ENCODE measurements at regions not wholly inside any gene's neighbourhood (a gene's known extent, or its start where the extent isn't known, plus 50 kb on each side); places are given as distances from the start of the nearest gene placed in this dataset.

DNA sequence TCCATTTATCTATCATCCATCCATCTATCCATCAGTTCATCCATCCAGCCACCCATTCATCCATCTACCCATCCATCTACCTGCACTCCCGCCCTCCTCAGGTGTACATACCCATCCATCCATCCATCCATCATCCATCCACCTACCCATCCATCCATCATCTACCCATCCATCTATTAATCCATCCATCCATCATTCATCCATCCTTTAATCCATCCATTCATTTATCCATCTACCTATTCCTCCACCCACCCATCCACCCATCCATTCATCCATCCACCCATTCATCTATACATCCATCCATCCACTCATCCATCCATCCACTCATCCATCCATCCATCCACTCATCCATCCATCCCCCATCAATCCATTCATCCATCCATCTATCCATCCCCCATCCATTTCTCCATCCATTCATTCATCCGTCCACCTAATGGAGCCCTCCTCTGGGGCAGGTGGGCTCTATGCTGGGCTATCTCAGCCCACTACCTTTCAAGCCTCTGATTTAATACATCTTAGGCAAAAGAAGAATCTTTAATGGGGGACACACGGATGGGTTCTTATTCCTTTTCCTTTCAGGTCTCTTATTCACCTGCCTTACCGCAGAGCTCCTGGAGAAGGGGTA, 178.9 kb downstream of the URI1 start:
- H3K4ac ChIP-seq (ENCODE audit: low read depth, low read length), result no peak overlapping the region
- H2BK5ac ChIP-seq (ENCODE audit: low read length), result no peak overlapping the region
- no peak overlapping the region for H4K8ac ChIP-seq (ENCODE audit: low read depth, low read length)
- H3K36me3 ChIP-seq (ENCODE audit: control insufficient read depth, insufficient read depth, low read length), result no peaks in the 10 kb centered on the region
- no peak overlapping the region for H3K23ac ChIP-seq (ENCODE audit: low read length)
- H2BK15ac ChIP-seq (replicated peaks; ENCODE audit: low read depth), result no peak overlapping the region
- no peak overlapping the region for H3K27ac ChIP-seq (ENCODE audit: low read depth, low read length)
- H2BK120ac ChIP-seq (ENCODE audit: low read depth, low read length), result no peak overlapping the region
- H3K79me1 ChIP-seq (ENCODE audit: low read length), result no peaks in the 10 kb centered on the region
- no peak overlapping the region for H3K9ac ChIP-seq (ENCODE audit: low read length)
- no peak for DNase-seq
- 100% methylated on average over 1 of the region's 4 CpGs for WGBS (ENCODE audit: extremely low coverage, insufficient coverage, low lambda C conversion rate)
- no peak overlapping the region for H3K18ac ChIP-seq (ENCODE audit: low read length)
- H3K27me3 ChIP-seq (ENCODE audit: insufficient read depth, low read length, poor library complexity), result no peaks in the 10 kb centered on the region
- no peak overlapping the region for H3K4me2 ChIP-seq (ENCODE audit: low read length)
- no peaks in the 10 kb centered on the region for H3K79me2 ChIP-seq (ENCODE audit: control insufficient read depth, insufficient read depth, low read length)
- H2AK5ac ChIP-seq (ENCODE audit: low read length), result no peak overlapping the region
- H3K4me3 ChIP-seq (ENCODE audit: low read length), result no peak overlapping the region
- no peaks in the 10 kb centered on the region for H3K4me1 ChIP-seq (ENCODE audit: control insufficient read depth, low read depth, low read length)
- no peak overlapping the region for H4K5ac ChIP-seq (ENCODE audit: low read length)
- no peak overlapping the region for H3K56ac ChIP-seq (ENCODE audit: low read length)

DNA sequence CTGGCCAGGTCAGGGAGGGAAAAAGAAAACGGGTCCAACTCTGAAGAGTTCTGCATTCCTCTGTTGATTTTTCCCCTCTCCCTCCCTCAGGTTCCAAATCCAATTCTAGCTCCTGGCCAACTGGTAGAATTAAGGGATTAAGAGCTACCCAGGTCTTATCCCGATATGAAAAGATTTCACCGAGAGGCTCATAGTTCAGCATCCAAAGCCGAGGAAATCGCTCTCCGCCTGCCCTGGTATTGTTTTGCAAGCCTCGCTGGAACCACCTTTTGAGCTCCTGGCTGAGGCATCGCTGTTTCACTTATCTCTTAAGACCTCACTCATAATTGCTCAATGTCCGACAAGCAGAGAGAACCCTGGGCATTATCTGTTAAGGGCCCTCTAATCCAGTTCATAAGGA, 180.4 kb downstream of the URI1 start:
- H2BK15ac ChIP-seq (replicated peaks; ENCODE audit: low read depth), result no peak overlapping the region
- no peaks in the 10 kb centered on the region for H3K36me3 ChIP-seq (ENCODE audit: control insufficient read depth, insufficient read depth, low read length)
- no peak overlapping the region for H2BK5ac ChIP-seq (ENCODE audit: low read length)
- no peaks in the 10 kb centered on the region for H3K79me1 ChIP-seq (ENCODE audit: low read length)
- no peak overlapping the region for H3K18ac ChIP-seq (ENCODE audit: low read length)
- H4K8ac ChIP-seq (ENCODE audit: low read depth, low read length), result no peak overlapping the region
- no peak overlapping the region for H3K27ac ChIP-seq (ENCODE audit: low read depth, low read length)
- H3K9ac ChIP-seq (ENCODE audit: low read length), result no peak overlapping the region
- H3K27me3 ChIP-seq (ENCODE audit: insufficient read depth, low read length, poor library complexity), result no peaks in the 10 kb centered on the region
- no peak overlapping the region for H3K23ac ChIP-seq (ENCODE audit: low read length)
- no peak overlapping the region for H4K5ac ChIP-seq (ENCODE audit: low read length)
- no peak for DNase-seq
- H3K4ac ChIP-seq (ENCODE audit: low read depth, low read length), result no peak overlapping the region
- no peak overlapping the region for H3K4me3 ChIP-seq (ENCODE audit: low read length)
- H3K79me2 ChIP-seq (ENCODE audit: control insufficient read depth, insufficient read depth, low read length), result no peaks in the 10 kb centered on the region
- no peak overlapping the region for H3K4me2 ChIP-seq (ENCODE audit: low read length)
- H3K4me1 ChIP-seq (ENCODE audit: control insufficient read depth, low read depth, low read length), result no peaks in the 10 kb centered on the region
- no peak overlapping the region for H3K56ac ChIP-seq (ENCODE audit: low read length)
- no CpG with 5 or more reads among the region's 9 CpGs for WGBS (ENCODE audit: extremely low coverage, insufficient coverage, low lambda C conversion rate)
- no peak overlapping the region for H2AK5ac ChIP-seq (ENCODE audit: low read length)
- H2BK120ac ChIP-seq (ENCODE audit: low read depth, low read length), result no peak overlapping the region

DNA sequence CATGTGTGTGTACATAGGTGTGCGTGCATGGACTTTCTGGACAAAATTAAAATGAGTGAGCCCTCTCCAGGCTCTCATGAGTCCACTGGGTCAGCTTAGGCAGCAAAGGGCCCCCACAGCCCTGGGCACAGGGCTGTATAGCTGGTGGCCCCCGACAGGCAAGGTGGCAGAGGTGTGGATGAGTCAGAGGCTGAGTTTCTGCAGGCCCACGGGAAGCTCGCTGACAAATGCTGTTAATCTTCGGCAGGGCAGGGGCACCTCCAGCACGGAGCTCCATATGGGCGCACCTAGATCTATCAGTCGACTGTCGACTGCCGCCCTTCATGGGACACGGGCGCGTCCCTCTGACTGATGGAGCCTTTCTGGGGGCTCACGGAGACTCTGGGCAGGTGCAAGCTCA, 181.1 kb downstream of the URI1 start:
- H2BK120ac ChIP-seq (ENCODE audit: low read depth, low read length), result no peak overlapping the region
- H3K4me3 ChIP-seq (ENCODE audit: low read length), result no peak overlapping the region
- H3K4me2 ChIP-seq (ENCODE audit: low read length), result no peak overlapping the region
- no peak for DNase-seq
- WGBS (ENCODE audit: extremely low coverage, insufficient coverage, low lambda C conversion rate), result no CpG with 5 or more reads among the region's 14 CpGs
- H3K4me1 ChIP-seq (ENCODE audit: control insufficient read depth, low read depth, low read length), result no peaks in the 10 kb centered on the region
- no peaks in the 10 kb centered on the region for H3K79me1 ChIP-seq (ENCODE audit: low read length)
- H3K36me3 ChIP-seq (ENCODE audit: control insufficient read depth, insufficient read depth, low read length), result no peaks in the 10 kb centered on the region
- H3K27ac ChIP-seq (ENCODE audit: low read depth, low read length), result no peak overlapping the region
- no peak overlapping the region for H4K8ac ChIP-seq (ENCODE audit: low read depth, low read length)
- H3K79me2 ChIP-seq (ENCODE audit: control insufficient read depth, insufficient read depth, low read length), result no peaks in the 10 kb centered on the region
- H3K56ac ChIP-seq (ENCODE audit: low read length), result no peak overlapping the region
- no peak overlapping the region for H3K4ac ChIP-seq (ENCODE audit: low read depth, low read length)
- H3K18ac ChIP-seq (ENCODE audit: low read length), result no peak overlapping the region
- no peak overlapping the region for H3K9ac ChIP-seq (ENCODE audit: low read length)
- H2BK5ac ChIP-seq (ENCODE audit: low read length), result no peak overlapping the region
- H3K23ac ChIP-seq (ENCODE audit: low read length), result no peak overlapping the region
- no peak overlapping the region for H4K5ac ChIP-seq (ENCODE audit: low read length)
- H3K27me3 ChIP-seq (ENCODE audit: insufficient read depth, low read length, poor library complexity), result no peaks in the 10 kb centered on the region
- no peak overlapping the region for H2AK5ac ChIP-seq (ENCODE audit: low read length)
- no peak overlapping the region for H2BK15ac ChIP-seq (replicated peaks; ENCODE audit: low read depth)

DNA sequence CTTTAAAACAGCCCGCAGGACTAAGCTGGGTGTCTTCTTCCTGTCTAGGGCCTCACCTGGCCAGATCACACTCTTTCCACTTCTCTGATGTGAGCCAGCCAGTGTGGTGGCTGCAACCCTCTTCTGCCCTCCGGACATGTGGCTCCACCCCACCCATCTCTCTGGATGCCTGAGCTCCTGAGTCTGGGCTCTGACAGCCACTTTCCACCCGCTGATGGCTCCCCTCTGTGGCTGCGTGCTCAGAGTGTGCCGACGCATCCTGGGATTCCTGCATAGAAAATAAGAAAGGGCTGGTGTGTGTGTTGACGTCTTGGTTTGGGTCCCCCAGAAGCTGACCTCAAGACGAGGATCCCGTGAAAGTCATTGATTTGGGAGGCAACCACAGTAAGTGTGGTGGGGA, 181.6 kb downstream of the URI1 start:
- Histone ChIP-seq H3K4me3 (ENCODE audit: low read length) (no peak overlapping the region), H4K5ac (ENCODE audit: low read length) (no peak overlapping the region), H3K27me3 (ENCODE audit: insufficient read depth, low read length, poor library complexity) (no peaks in the 10 kb centered on the region), H2AK5ac (ENCODE audit: low read length) (no peak overlapping the region), H3K4me2 (ENCODE audit: low read length) (no peak overlapping the region), H3K56ac (ENCODE audit: low read length) (no peak overlapping the region), H2BK120ac (ENCODE audit: low read depth, low read length) (no peak overlapping the region), H3K36me3 (ENCODE audit: control insufficient read depth, insufficient read depth, low read length) (no peaks in the 10 kb centered on the region), H3K4ac (ENCODE audit: low read depth, low read length) (no peak overlapping the region), H2BK5ac (ENCODE audit: low read length) (no peak overlapping the region), H3K4me1 (ENCODE audit: control insufficient read depth, low read depth, low read length) (no peaks in the 10 kb centered on the region), H3K23ac (ENCODE audit: low read length) (no peak overlapping the region), H4K8ac (ENCODE audit: low read depth, low read length) (no peak overlapping the region), H3K79me1 (ENCODE audit: low read length) (no peaks in the 10 kb centered on the region), H3K18ac (ENCODE audit: low read length) (no peak overlapping the region), H2BK15ac (replicated peaks; ENCODE audit: low read depth) (no peak overlapping the region), H3K79me2 (ENCODE audit: control insufficient read depth, insufficient read depth, low read length) (no peaks in the 10 kb centered on the region), H3K9ac (ENCODE audit: low read length) (no peak overlapping the region), H3K27ac (ENCODE audit: low read depth, low read length) (no peak overlapping the region)
- DNase-seq, result no peak
- WGBS (ENCODE audit: extremely low coverage, insufficient coverage, low lambda C conversion rate), result no CpG with 5 or more reads among the region's 9 CpGs

DNA sequence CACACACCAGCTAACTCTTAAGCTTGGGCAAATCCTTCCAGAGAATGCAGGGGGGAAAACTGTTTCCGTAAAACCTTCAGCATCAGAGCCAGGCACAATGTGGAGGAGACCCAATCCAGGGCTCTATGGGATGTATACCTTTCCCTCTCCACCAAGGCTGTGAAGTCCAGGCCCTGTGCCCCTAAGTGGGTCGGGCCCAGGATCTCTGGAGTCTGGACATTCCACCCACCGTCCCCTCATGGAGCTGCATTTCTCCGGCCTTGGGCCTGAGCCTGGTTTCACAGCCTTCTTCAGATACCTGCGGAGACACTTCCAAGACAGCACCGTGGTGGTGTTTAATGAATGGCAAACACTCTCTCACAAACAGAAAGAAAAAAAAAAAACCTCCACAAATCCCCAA, 186.2 kb downstream of the URI1 start:
- WGBS (ENCODE audit: extremely low coverage, insufficient coverage, low lambda C conversion rate), result no CpG with 5 or more reads among the region's 6 CpGs
- H2BK15ac ChIP-seq (replicated peaks; ENCODE audit: low read depth), result no peak overlapping the region
- H3K27ac ChIP-seq (ENCODE audit: low read depth, low read length), result no peak overlapping the region
- no peak for DNase-seq
- H2BK5ac ChIP-seq (ENCODE audit: low read length), result no peak overlapping the region
- no peaks in the 10 kb centered on the region for H3K4me1 ChIP-seq (ENCODE audit: control insufficient read depth, low read depth, low read length)
- no peak overlapping the region for H3K9ac ChIP-seq (ENCODE audit: low read length)
- no peaks in the 10 kb centered on the region for H3K79me1 ChIP-seq (ENCODE audit: low read length)
- no peaks in the 10 kb centered on the region for H3K36me3 ChIP-seq (ENCODE audit: control insufficient read depth, insufficient read depth, low read length)
- H3K23ac ChIP-seq (ENCODE audit: low read length), result no peak overlapping the region
- no peaks in the 10 kb centered on the region for H3K79me2 ChIP-seq (ENCODE audit: control insufficient read depth, insufficient read depth, low read length)
- no peak overlapping the region for H3K4me2 ChIP-seq (ENCODE audit: low read length)
- H3K4me3 ChIP-seq (ENCODE audit: low read length), result no peak overlapping the region
- no peak overlapping the region for H3K4ac ChIP-seq (ENCODE audit: low read depth, low read length)
- H2AK5ac ChIP-seq (ENCODE audit: low read length), result no peak overlapping the region
- H3K27me3 ChIP-seq (ENCODE audit: insufficient read depth, low read length, poor library complexity), result no peaks in the 10 kb centered on the region
- H4K5ac ChIP-seq (ENCODE audit: low read length), result no peak overlapping the region
- no peak overlapping the region for H3K18ac ChIP-seq (ENCODE audit: low read length)
- no peak overlapping the region for H4K8ac ChIP-seq (ENCODE audit: low read depth, low read length)
- no peak overlapping the region for H2BK120ac ChIP-seq (ENCODE audit: low read depth, low read length)
- no peak overlapping the region for H3K56ac ChIP-seq (ENCODE audit: low read length)

Data from mesendoderm (in vitro differentiated cells).